Mucosa of gallbladder (tissue), 1 donor: ENCODE measurements at regions not wholly inside any gene's neighbourhood (a gene's known extent, or its start where the extent isn't known, plus 50 kb on each side); places are given as distances from the start of the nearest gene placed in this dataset.

Source experiments
- DNase-seq: peaks from one replicate; pipeline ENCODE4 v3.0.0-alpha.2; 2020; ENCODE audit warnings: low spot score
- donor health status: DM: no; HTN: no; CAD: no.

- no peak for DNase-seq
Measured at GRCh38 chr14:81837304-81837703, 303.7 kb upstream of the SEL1L start.

GRCh38 chr14:81839056-81839455 is 305.4 kb upstream of the SEL1L start:
- DNase-seq, result no peak

GRCh38 chr14:81841346-81841745 is 307.7 kb upstream of the SEL1L start:
- no peak for DNase-seq

GRCh38 chr14:81849714-81850113 is 316.1 kb upstream of the SEL1L start:
- no peak for DNase-seq

- no peak for DNase-seq
Measured at GRCh38 chr14:81855007-81855406, 321.4 kb upstream of the SEL1L start.

- DNase-seq, result no peak
Measured at GRCh38 chr14:81859046-81859445, 325.4 kb upstream of the SEL1L start.

- DNase-seq, result no peak
Measured at GRCh38 chr14:81868172-81868571, 334.5 kb upstream of the SEL1L start.

GRCh38 chr14:81871706-81872105 is 338.1 kb upstream of the SEL1L start:
- no peak for DNase-seq

- no peak for DNase-seq
Measured at GRCh38 chr14:81884382-81884781, 350.7 kb upstream of the SEL1L start.

- no peak for DNase-seq
Measured at GRCh38 chr14:81886588-81886987, 352.9 kb upstream of the SEL1L start.

- no peak for DNase-seq
Measured at GRCh38 chr14:81889529-81889928, 355.9 kb upstream of the SEL1L start.

GRCh38 chr14:81890020-81890419 is 356.4 kb upstream of the SEL1L start:
- DNase-seq, result no peak

GRCh38 chr14:81903477-81903876 is 369.8 kb upstream of the SEL1L start:
- no peak for DNase-seq

- no peak for DNase-seq
Measured at GRCh38 chr14:81927070-81927469, 393.4 kb upstream of the SEL1L start.

- DNase-seq, result no peak
Measured at GRCh38 chr14:81931828-81932227, 398.2 kb upstream of the SEL1L start.

GRCh38 chr14:81936348-81936747 is 402.7 kb upstream of the SEL1L start:
- no peak for DNase-seq

- DNase-seq, result no peak
Measured at GRCh38 chr14:81936902-81937301, 403.2 kb upstream of the SEL1L start.

- no peak for DNase-seq
Measured at GRCh38 chr14:81938341-81938740, 404.7 kb upstream of the SEL1L start.

GRCh38 chr14:81940651-81941050 is 407.0 kb upstream of the SEL1L start:
- DNase-seq, result no peak

GRCh38 chr14:81942071-81942470 is 408.4 kb upstream of the SEL1L start:
- DNase-seq, result no peak

GRCh38 chr14:81946375-81946774 is 412.7 kb upstream of the SEL1L start:
- no peak for DNase-seq

- DNase-seq, result no peak
Measured at GRCh38 chr14:81946834-81947798, 413.5 kb upstream of the SEL1L start.

- DNase-seq, result no peak
Measured at GRCh38 chr14:81952917-81953316, 419.3 kb upstream of the SEL1L start.

GRCh38 chr14:81953419-81953818 is 419.8 kb upstream of the SEL1L start:
- DNase-seq, result no peak
